Fibroblast of mammary gland (primary cell): ENCODE measurements at regions not wholly inside any gene's neighbourhood (a gene's known extent, or its start where the extent isn't known, plus 50 kb on each side); places are given as distances from the start of the nearest gene placed in this dataset.

Experiments
- DNase-seq: peaks from one replicate; pipeline ENCODE4 v3.0.0-alpha.2; 2010; ENCODE audit warnings: low read depth
- H3K4me3 ChIP-seq: 2 replicates; pipeline ENCODE4 v1.5.1; 2011; ENCODE audit warnings: low read depth, mild to moderate bottlenecking, low read length, moderate library complexity; ENCODE audit not compliant: control insufficient read depth
- TF ChIP-seq, protein P1 (sequence below): conservative IDR thresholded peaks from 2 replicates; pipeline ENCODE4 v1.5.1; 2011; ENCODE audit warnings: low read depth, low read length, inconsistent platforms; ENCODE audit not compliant: control insufficient read depth, insufficient read depth

DNA sequence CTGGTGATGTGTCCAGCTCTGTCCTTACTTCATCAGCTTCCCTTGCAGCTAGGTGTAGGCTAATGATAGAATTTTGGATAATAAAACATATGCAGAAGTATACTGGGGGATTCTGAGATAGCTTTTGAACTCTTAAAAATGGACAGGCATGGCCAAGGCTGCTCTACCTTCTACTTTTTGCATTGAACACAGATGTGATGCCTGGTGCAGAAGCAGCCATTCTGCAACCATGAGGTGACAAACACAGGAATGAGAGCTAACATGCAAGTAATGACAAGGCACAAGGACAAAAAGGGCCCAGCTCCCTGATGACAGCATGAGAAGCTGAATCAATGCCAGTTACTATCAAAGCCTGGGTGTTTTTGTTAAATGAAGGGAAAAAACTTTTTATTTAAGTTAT lies 686.5 kb upstream of the AUTS2 start:
- no peak overlapping the region for H3K4me3 ChIP-seq
- TF ChIP-seq, protein P1, sequence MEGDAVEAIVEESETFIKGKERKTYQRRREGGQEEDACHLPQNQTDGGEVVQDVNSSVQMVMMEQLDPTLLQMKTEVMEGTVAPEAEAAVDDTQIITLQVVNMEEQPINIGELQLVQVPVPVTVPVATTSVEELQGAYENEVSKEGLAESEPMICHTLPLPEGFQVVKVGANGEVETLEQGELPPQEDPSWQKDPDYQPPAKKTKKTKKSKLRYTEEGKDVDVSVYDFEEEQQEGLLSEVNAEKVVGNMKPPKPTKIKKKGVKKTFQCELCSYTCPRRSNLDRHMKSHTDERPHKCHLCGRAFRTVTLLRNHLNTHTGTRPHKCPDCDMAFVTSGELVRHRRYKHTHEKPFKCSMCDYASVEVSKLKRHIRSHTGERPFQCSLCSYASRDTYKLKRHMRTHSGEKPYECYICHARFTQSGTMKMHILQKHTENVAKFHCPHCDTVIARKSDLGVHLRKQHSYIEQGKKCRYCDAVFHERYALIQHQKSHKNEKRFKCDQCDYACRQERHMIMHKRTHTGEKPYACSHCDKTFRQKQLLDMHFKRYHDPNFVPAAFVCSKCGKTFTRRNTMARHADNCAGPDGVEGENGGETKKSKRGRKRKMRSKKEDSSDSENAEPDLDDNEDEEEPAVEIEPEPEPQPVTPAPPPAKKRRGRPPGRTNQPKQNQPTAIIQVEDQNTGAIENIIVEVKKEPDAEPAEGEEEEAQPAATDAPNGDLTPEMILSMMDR: no peak
- no peak for DNase-seq

DNA sequence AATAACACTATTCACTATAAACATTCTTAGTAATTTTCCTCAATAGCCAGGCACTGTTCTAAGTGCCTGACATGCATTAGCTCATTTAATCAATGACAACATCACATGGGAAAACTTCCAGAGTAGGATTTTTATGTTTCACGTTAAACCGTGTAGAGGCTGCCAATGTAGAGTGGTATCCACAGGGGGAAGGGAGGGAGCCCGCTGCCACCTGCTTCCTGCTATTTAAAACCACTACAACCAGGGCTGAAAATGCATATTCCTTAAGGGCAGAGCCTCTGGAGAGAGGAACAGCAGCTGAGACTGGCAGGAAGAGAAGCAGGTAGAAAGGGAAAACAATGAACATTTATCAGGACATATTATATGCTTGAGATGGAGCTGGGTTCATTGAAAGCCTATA lies 684.3 kb upstream of the AUTS2 start:
- TF ChIP-seq, protein P1: no peak
- no peak for DNase-seq
- no peak overlapping the region for H3K4me3 ChIP-seq

DNA sequence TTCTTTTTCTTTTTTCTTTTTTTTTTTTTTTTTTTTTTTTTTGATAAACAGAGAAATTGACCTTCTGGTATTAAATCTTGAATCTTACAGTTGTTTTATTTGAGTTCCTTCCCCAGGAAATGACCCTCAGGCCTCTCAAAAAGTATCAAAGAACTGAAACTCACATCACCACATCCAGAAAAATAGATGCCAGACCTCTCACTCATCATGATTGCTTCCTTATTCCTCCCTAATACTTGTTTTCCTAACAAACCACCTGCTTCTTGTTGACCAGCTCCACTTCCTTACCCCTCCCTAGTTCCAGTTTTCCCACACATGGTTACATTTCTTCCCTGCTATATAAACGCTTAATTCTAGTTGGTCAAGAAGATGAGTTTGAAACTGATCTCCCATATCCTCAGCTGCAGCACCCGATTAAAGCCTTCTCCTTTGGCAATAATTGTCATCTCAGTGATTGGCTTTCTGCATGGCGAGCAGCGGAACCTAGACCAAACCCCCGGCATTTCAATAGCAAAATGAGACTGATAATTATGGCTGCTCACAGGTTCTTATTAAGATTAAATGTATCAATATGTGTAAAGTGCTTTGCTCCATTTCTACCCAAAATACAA lies 681.1 kb upstream of the AUTS2 start:
- DNase-seq: no peak
- TF ChIP-seq, protein P1: no peak
- H3K4me3 ChIP-seq: no peak overlapping the region

DNA sequence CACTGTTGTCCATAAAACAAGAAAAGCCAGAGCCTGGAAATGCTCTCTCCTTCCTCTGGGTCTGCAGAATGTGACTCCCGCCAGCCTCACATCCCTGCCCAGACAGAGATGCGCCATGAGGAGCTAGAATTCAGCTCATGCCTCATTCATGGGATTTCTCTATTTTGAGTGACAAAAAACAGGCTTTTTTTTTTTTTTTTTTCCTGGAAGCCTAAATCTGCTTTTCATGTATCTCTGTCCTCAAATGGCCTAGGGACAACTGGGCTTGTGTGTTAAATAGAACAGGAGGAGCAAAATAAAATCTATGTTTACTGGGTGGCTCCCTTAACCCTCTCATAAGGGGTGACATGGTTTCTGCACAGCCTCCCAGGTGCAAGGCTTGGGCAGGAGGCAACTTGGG lies 679.7 kb upstream of the AUTS2 start:
- TF ChIP-seq, protein P1: no peak
- H3K4me3 ChIP-seq: no peak overlapping the region
- no peak for DNase-seq

DNA sequence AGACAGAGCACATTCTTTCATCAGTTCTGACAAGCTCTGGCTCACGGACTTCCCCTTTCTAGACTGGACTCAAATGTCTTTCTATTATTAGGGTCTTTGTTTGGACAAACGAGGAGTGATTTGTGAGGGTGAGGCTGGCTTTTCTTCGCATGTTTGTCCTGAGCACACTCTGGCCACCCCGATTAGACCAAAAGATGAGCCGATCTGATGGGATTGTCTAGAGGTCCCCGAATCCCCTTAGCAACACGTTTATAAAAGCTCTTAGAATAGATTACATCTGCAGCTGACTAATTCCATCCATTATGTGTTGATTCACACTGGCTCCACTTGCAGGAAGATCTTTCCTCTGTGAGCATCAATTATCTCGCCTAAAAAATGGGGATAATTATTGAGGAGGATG lies 675.4 kb upstream of the AUTS2 start:
- H3K4me3 ChIP-seq: no peak overlapping the region
- DNase-seq: no peak
- TF ChIP-seq, protein P1: no peak

- no peak for DNase-seq
- H3K4me3 ChIP-seq: no peak overlapping the region
- TF ChIP-seq, protein P1: no peak
Measured at GRCh38 chr7:68925241-68925640, 673.0 kb upstream of the AUTS2 start.

DNA sequence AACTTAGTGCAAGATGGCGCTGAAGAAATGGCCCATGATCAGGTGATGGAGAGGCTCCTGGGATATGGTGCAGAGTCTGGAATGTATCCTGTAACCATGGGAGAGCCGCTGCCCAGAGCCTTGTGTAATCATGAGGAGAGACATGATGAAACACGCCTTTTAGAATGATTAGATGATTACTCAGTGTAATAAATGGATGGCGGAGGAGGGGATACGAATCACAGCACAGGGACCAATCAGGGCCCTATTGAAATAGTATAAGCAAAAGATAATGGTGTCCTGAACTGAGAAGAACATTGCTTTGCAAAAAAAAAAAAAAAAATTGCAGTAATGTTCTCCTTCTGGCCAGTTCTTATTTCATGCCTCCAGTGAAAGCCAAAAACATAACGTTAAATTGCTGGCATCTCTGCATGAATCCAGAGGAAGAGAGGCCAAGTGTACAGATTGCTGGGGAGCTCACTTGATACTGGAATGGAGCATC lies 668.5 kb upstream of the AUTS2 start:
- H3K4me3 ChIP-seq: no peak overlapping the region
- TF ChIP-seq, protein P1: no peak
- peak; percentile 81 for DNase-seq
